ENCODE measurements at regions not wholly inside any gene's neighbourhood (a gene's known extent, or its start where the extent isn't known, plus 50 kb on each side); places are given as distances from the start of the nearest gene placed in this dataset.
A peak's percentile ranks its signal among the peaks of the same experiment; 100 is the strongest.

DNA sequence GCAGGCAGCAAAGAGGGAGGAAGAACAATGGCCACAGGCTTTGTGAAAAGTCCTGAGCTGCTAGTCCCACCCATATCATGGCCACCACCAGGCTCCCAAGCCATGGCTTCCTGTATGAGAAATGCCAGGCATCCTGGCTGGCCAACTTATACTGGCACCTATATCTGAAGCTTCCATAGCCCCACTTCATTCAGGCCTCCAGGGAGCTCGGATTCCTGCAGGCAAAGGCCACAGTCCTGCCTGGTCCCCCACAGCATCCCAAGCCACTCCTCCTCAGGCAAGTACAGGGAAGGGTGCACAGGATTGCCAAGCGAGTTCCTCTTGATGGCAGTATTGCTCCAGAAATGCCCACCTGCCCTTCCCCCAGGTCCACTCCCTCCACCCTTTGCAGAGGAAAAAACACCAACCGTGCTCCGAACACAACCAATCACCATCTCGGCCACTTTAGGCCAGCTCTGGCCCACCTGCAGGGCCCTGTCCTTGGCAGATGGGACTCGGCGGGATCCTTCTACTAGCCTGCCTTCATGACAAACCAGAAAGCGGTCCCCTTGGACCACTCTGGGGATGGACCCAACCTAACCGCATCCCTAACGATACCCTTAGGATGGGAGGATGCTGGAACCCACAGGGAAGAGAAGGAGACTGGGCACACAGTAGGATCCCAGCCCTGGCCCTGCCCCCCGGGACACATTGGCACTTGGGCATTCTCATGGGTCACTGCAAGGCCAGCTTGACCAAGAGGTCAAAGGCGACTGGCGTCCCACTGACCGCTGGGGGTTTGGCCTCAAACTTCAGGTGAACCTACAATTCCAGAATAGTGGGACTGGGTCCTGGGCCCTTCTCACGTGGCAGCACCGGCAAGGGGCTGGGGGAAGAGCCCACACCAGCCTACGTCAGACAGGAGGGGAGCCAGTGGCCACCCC, 220.4 kb upstream of the AGTR2 start:
- H3K4me1 ChIP-seq (ENCODE audit: control insufficient read depth, insufficient read depth, low read length) = no peaks in the 10 kb centered on the region
- no peaks in the 10 kb centered on the region for H3K36me3 ChIP-seq (ENCODE audit: insufficient read depth, low read length)
- H3K4me3 ChIP-seq (ENCODE audit: low read length) = no peak overlapping the region
- peaks cover 5% of the 10 kb centered on the region for H3K27me3 ChIP-seq (ENCODE audit: control insufficient read depth, insufficient read depth, low read length)
- H3K9ac ChIP-seq (ENCODE audit: low read depth, low read length) = no peak overlapping the region
- H3K4me2 ChIP-seq (ENCODE audit: low read length) = no peak overlapping the region
- H3K9me3 ChIP-seq (replicated peaks; ENCODE audit: low read length) = peaks cover 8% of the 10 kb centered on the region

DNA sequence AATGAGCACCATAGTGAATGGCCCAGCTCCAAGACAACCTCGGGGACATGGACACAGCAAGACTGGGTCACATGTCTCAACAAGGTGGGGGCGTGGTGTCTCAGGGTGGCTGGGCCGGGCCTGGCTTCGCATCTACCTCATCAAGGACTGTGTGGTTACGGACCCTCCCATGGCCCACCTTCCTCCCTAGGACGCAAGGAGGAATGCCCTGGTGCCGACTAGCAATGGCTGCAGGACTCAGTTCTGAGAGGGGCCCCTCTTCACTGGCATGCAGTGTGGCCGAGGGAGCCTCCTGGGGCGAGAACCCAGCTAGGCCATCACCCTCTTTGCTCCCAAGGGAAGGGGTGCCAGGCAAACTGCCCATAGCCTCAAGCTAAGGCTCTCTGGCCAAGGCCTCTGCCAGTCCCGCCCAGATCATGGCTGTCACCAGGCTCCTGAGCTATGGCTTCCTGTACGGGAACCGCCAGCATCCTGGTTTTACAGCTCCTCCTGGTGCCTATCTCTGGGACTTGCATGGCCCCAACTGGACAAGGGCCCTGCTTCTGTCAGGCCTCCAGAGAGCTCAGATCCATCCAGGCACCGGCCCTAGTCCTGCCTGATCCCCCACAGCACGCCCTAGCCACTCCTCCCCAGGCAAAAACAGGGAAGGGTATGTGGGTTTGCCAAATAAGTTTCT, 218.0 kb upstream of the AGTR2 start:
- peaks cover under 1% of the 10 kb centered on the region for H3K27me3 ChIP-seq (ENCODE audit: control insufficient read depth, insufficient read depth, low read length)
- H3K4me3 ChIP-seq (ENCODE audit: low read length) = no peak overlapping the region
- H3K4me2 ChIP-seq (ENCODE audit: low read length) = no peak overlapping the region
- no peaks in the 10 kb centered on the region for H3K4me1 ChIP-seq (ENCODE audit: control insufficient read depth, insufficient read depth, low read length)
- peaks cover 8% of the 10 kb centered on the region for H3K9me3 ChIP-seq (replicated peaks; ENCODE audit: low read length)
- H3K36me3 ChIP-seq (ENCODE audit: insufficient read depth, low read length) = no peaks in the 10 kb centered on the region
- no peak overlapping the region for H3K9ac ChIP-seq (ENCODE audit: low read depth, low read length)

GRCh38 chrX:115957862-115958490, 212.6 kb upstream of the AGTR2 start:
- no peak overlapping the region for H3K4me2 ChIP-seq (ENCODE audit: low read length)
- H3K9me3 ChIP-seq (replicated peaks; ENCODE audit: low read length) = no peaks in the 10 kb centered on the region
- H3K36me3 ChIP-seq (ENCODE audit: insufficient read depth, low read length) = no peaks in the 10 kb centered on the region
- no peak overlapping the region for H3K4me3 ChIP-seq (ENCODE audit: low read length)
- no peak overlapping the region for H3K9ac ChIP-seq (ENCODE audit: low read depth, low read length)
- H3K27me3 ChIP-seq (ENCODE audit: control insufficient read depth, insufficient read depth, low read length) = peaks cover 3% of the 10 kb centered on the region
- no peaks in the 10 kb centered on the region for H3K4me1 ChIP-seq (ENCODE audit: control insufficient read depth, insufficient read depth, low read length)

DNA sequence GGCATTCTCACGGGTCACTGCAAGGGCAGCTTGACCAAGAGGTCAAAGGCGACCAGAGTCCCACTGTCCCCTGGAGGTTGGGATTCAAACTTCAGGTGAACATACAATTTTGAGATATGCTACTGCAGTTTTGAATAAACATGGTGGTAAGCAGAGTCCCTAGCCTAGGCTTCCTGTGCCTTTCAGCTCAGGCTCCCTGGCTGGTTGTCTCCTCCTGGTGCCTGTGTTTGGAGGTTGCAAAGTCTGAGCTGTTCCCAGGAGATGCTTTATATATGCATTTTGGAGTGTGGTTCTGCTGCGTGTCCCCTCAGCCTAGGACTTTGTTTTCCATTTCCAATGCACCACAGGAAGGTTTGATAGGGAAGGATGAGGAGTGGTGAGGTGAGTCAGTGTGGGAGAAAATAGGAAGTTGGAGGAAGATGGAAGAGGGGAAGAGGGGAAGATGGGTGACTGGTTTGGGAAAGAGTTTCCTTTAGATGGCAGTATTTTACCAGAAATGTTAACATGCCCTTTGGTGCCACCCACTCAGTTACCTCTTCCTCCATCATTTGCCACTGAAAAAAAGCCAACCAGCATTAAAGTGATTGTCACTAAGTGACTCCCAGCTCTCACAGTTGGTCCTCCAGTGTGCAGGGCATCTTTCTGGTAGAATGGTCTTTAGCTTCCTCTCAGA, 211.7 kb upstream of the AGTR2 start:
- Histone ChIP-seq H3K27me3 (ENCODE audit: control insufficient read depth, insufficient read depth, low read length) (peaks cover 3% of the 10 kb centered on the region), H3K4me3 (ENCODE audit: low read length) (no peak overlapping the region), H3K4me2 (ENCODE audit: low read length) (no peak overlapping the region), H3K9me3 (replicated peaks; ENCODE audit: low read length) (no peaks in the 10 kb centered on the region), H3K36me3 (ENCODE audit: insufficient read depth, low read length) (no peaks in the 10 kb centered on the region), H3K9ac (ENCODE audit: low read depth, low read length) (no peak overlapping the region), H3K4me1 (ENCODE audit: control insufficient read depth, insufficient read depth, low read length) (no peaks in the 10 kb centered on the region)

GRCh38 chrX:115960440-115961084, 210.0 kb upstream of the AGTR2 start:
- Histone ChIP-seq H3K27me3 (ENCODE audit: control insufficient read depth, insufficient read depth, low read length) (peaks cover 3% of the 10 kb centered on the region), H3K36me3 (ENCODE audit: insufficient read depth, low read length) (no peaks in the 10 kb centered on the region), H3K4me2 (ENCODE audit: low read length) (no peak overlapping the region), H3K4me1 (ENCODE audit: control insufficient read depth, insufficient read depth, low read length) (no peaks in the 10 kb centered on the region), H3K4me3 (ENCODE audit: low read length) (no peak overlapping the region), H3K9me3 (replicated peaks; ENCODE audit: low read length) (no peaks in the 10 kb centered on the region), H3K9ac (ENCODE audit: low read depth, low read length) (no peak overlapping the region)

DNA sequence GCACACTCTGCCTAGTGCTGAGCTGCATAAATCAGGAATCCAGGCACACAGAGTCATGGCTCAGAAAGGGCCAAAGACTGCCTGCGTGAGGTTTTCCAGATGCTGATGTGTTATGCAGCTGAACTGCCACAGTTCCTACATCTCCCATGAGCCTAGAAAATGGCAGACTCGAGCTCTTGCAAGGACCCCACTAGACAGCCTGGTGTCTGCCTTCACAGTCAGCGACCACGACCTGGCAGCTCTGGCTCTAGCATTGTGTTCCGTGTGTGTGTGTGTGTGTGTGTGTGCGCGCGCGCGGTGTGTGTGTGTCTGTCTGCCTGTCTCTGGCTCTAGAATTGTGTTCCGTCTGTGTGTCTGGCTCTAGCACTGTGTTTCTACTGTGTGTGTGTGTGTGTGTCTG, 203.6 kb upstream of the AGTR2 start:
- H3K27me3 ChIP-seq (ENCODE audit: control insufficient read depth, insufficient read depth, low read length) = peaks cover 19% of the 10 kb centered on the region
- no peaks in the 10 kb centered on the region for H3K9me3 ChIP-seq (replicated peaks; ENCODE audit: low read length)
- H3K4me2 ChIP-seq (ENCODE audit: low read length) = no peak overlapping the region
- no peaks in the 10 kb centered on the region for H3K36me3 ChIP-seq (ENCODE audit: insufficient read depth, low read length)
- H3K9ac ChIP-seq (ENCODE audit: low read depth, low read length) = no peak overlapping the region
- no peaks in the 10 kb centered on the region for H3K4me1 ChIP-seq (ENCODE audit: control insufficient read depth, insufficient read depth, low read length)
- H3K4me3 ChIP-seq (ENCODE audit: low read length) = no peak overlapping the region

GRCh38 chrX:115968436-115969252, 201.9 kb upstream of the AGTR2 start:
- Histone ChIP-seq H3K4me2 (ENCODE audit: low read length) (peak overlapping the region; percentile 68), H3K4me3 (ENCODE audit: low read length) (peak overlapping the region; percentile 90), H3K27me3 (ENCODE audit: control insufficient read depth, insufficient read depth, low read length) (peaks cover 17% of the 10 kb centered on the region), H3K9me3 (replicated peaks; ENCODE audit: low read length) (no peaks in the 10 kb centered on the region), H3K36me3 (ENCODE audit: insufficient read depth, low read length) (no peaks in the 10 kb centered on the region), H3K4me1 (ENCODE audit: control insufficient read depth, insufficient read depth, low read length) (no peaks in the 10 kb centered on the region), H3K9ac (ENCODE audit: low read depth, low read length) (peak overlapping the region; percentile 80)

GRCh38 chrX:115970718-115971117, 199.8 kb upstream of the AGTR2 start:
- Histone ChIP-seq H3K27me3 (ENCODE audit: control insufficient read depth, insufficient read depth, low read length) (peaks cover 19% of the 10 kb centered on the region), H3K36me3 (ENCODE audit: insufficient read depth, low read length) (no peaks in the 10 kb centered on the region)

GRCh38 chrX:115972717-115973116, 197.8 kb upstream of the AGTR2 start:
- Histone ChIP-seq H3K36me3 (ENCODE audit: insufficient read depth, low read length) (no peaks in the 10 kb centered on the region), H3K9ac (ENCODE audit: low read depth, low read length) (no peak overlapping the region), H3K4me1 (ENCODE audit: control insufficient read depth, insufficient read depth, low read length) (no peaks in the 10 kb centered on the region), H3K4me3 (ENCODE audit: low read length) (no peak overlapping the region), H3K9me3 (replicated peaks; ENCODE audit: low read length) (no peaks in the 10 kb centered on the region), H3K4me2 (ENCODE audit: low read length) (no peak overlapping the region), H3K27me3 (ENCODE audit: control insufficient read depth, insufficient read depth, low read length) (peaks cover 36% of the 10 kb centered on the region)

More at GRCh38 chrX:115970718-115971117, 199.8 kb upstream of the AGTR2 start:
- H3K9ac ChIP-seq (ENCODE audit: low read depth, low read length) = no peak overlapping the region
- no peaks in the 10 kb centered on the region for H3K4me1 ChIP-seq (ENCODE audit: control insufficient read depth, insufficient read depth, low read length)
- H3K4me2 ChIP-seq (ENCODE audit: low read length) = no peak overlapping the region
- no peak overlapping the region for H3K4me3 ChIP-seq (ENCODE audit: low read length)
- no peaks in the 10 kb centered on the region for H3K9me3 ChIP-seq (replicated peaks; ENCODE audit: low read length)

DNA sequence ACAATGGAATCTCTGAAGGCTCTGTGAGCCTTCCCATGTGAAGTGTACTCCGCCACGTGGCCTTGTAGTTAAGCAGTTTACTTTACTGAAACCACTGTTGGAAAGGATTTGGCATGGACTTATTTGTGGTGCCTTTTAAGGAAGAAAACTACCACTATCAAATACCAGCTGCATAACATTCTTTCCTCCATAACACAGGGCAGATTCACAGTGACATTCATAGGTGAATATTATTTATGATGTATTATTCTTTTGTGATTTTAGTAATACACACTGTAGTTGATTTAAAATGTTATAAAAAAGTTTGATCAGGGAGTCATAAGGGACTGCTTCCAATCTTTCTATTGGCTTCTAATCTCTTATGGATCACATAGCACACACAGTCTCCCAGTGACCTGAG, 192.5 kb upstream of the AGTR2 start:
- Histone ChIP-seq H3K4me3 (ENCODE audit: low read length) (no peak overlapping the region), H3K9me3 (replicated peaks; ENCODE audit: low read length) (no peaks in the 10 kb centered on the region)

More for the DNA sequence above, 192.5 kb upstream of the AGTR2 start:
- Histone ChIP-seq H3K36me3 (ENCODE audit: insufficient read depth, low read length) (no peaks in the 10 kb centered on the region), H3K4me1 (ENCODE audit: control insufficient read depth, insufficient read depth, low read length) (no peaks in the 10 kb centered on the region), H3K4me2 (ENCODE audit: low read length) (no peak overlapping the region), H3K9ac (ENCODE audit: low read depth, low read length) (no peak overlapping the region), H3K27me3 (ENCODE audit: control insufficient read depth, insufficient read depth, low read length) (peaks cover 28% of the 10 kb centered on the region)
